Activated B cell treated with CpG ODN at 0.5 μM for 24 hours (primary cell): ENCODE measurements at regions not wholly inside any gene's neighbourhood (a gene's known extent, or its start where the extent isn't known, plus 50 kb on each side); places are given as distances from the start of the nearest gene placed in this dataset.
"Not testable (repeated sequence)": the region's sequence is repeated elsewhere in the genome, so short reads cannot be mapped to it uniquely, and the experiment has no call there.

Experiments
- ATAC-seq: fragments of 200-7000 bp; cut with Tn5 transposase; one replicate; pipeline ENCODE4 v1.10.0; 2021; ENCODE audit warnings: low read depth, mild to moderate bottlenecking, moderate library complexity
- CTCF ChIA-PET: fragments of 350-600 bp; sonication (Branson Sonifier 250); formaldehyde crosslinking; loops from one replicate; lab custom pipeline; 2021; ENCODE audit warnings: antibody characterized with exemption; lab: Charles Lee
- POLR2A ChIA-PET: fragments of 350-600 bp; sonication (Branson Sonifier 250); formaldehyde crosslinking; loops from one replicate; lab custom pipeline; 2021; ENCODE audit warnings: antibody characterized with exemption; lab: Charles Lee
- DNase-seq: peaks from one replicate; pipeline ENCODE4 v3.0.0; 2022
- H3K27ac Mint-ChIP-seq: one replicate; pipeline ENCODE4 v1.8.0; 2020; ENCODE audit warnings: mixed read lengths
- H3K27me3 Mint-ChIP-seq: one replicate; pipeline ENCODE4 v1.8.0; 2021; ENCODE audit warnings: mixed read lengths
- H3K36me3 Mint-ChIP-seq: one replicate; pipeline ENCODE4 v1.8.0; 2021; ENCODE audit warnings: low read depth, mixed read lengths
- H3K4me1 Mint-ChIP-seq: one replicate; pipeline ENCODE4 v1.8.0; 2021; ENCODE audit warnings: mixed read lengths
- H3K4me3 Mint-ChIP-seq: one replicate; pipeline ENCODE4 v1.8.0; 2020; ENCODE audit warnings: mild to moderate bottlenecking, mixed read lengths
- H3K9me3 Mint-ChIP-seq: one replicate; pipeline ENCODE4 v1.8.0; 2020; ENCODE audit warnings: mixed read lengths
- CTCF ChIP-seq: fragments of 200-600 bp; IDR thresholded peaks from one replicate; pipeline ENCODE4 v1.8.0; 2022; ENCODE audit warnings: antibody characterized with exemption, mild to moderate bottlenecking
- intact Hi-C: fragments of 100-400 bp; cut with micrococcal nuclease; formaldehyde crosslinking; loops from one replicate; pipeline ENCODE4 v1.15.1; 2024

DNA sequence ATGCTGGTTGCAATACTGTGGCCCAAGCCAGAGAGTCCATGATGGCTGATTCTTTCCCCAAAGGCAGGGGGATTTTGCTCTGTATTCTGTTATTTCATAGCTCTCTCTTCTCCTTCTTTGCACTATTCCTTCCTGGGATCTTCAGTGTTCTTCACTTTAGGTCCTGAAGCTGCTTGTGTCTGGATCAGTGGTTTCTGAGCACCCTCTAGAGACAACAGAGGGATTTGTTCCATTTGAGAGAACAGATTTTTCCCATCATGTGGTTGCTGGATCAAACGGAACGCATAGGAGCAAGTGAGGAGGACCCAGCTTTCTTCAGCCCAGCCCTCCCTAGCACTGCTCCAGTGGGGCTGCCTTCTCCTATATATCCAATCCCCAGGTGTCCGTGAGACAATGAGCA, 68.7 kb upstream of the SYN3 start:
- ATAC-seq: no peak
- H3K4me1 Mint-ChIP-seq: peaks cover 2% of the 10 kb centered on the region
- no peak for TF ChIP-seq CTCF
- H3K27me3 Mint-ChIP-seq: peaks cover 5% of the 10 kb centered on the region
- CTCF ChIA-PET: interaction anchor here (0.8 to 1.5 kb wide), 2 partner anchors 16 to 108 kb away, joined by 3 read pairs; no protein-coding TSS in a partner anchor
- H3K9me3 Mint-ChIP-seq: no peaks in the 10 kb centered on the region
- no peak overlapping the region for H3K27ac Mint-ChIP-seq
- DNase-seq: no peak
- H3K4me3 Mint-ChIP-seq: no peak overlapping the region
- no peaks in the 10 kb centered on the region for H3K36me3 Mint-ChIP-seq
- POLR2A ChIA-PET: no interaction called here
- intact Hi-C loops: no loop called here

- CTCF ChIA-PET: no interaction called here
- H3K36me3 Mint-ChIP-seq: no peaks in the 10 kb centered on the region
These were observed 66.3 kb upstream of the SYN3 start for GRCh38 chr22:33124471-33124870.

GRCh38 chr22:33122439-33122838, 64.3 kb upstream of the SYN3 start:
- H3K4me3 Mint-ChIP-seq, POLR2A ChIA-PET, intact Hi-C loops, ATAC-seq, H3K9me3 Mint-ChIP-seq, H3K4me1 Mint-ChIP-seq, H3K27ac Mint-ChIP-seq, CTCF ChIA-PET, DNase-seq, H3K36me3 Mint-ChIP-seq, H3K27me3 Mint-ChIP-seq: not testable (repeated sequence)

More at GRCh38 chr22:33124471-33124870, 66.3 kb upstream of the SYN3 start:
- Mint-ChIP-seq H3K27me3 (peaks cover 5% of the 10 kb centered on the region), H3K9me3 (no peaks in the 10 kb centered on the region), H3K4me3 (no peak overlapping the region), H3K4me1 (peaks cover 2% of the 10 kb centered on the region), H3K27ac (no peak overlapping the region)
- no peak for TF ChIP-seq CTCF
- intact Hi-C loops: no loop called here
- ATAC-seq (no peak), DNase-seq (no peak)
- POLR2A ChIA-PET: no interaction called here

DNA sequence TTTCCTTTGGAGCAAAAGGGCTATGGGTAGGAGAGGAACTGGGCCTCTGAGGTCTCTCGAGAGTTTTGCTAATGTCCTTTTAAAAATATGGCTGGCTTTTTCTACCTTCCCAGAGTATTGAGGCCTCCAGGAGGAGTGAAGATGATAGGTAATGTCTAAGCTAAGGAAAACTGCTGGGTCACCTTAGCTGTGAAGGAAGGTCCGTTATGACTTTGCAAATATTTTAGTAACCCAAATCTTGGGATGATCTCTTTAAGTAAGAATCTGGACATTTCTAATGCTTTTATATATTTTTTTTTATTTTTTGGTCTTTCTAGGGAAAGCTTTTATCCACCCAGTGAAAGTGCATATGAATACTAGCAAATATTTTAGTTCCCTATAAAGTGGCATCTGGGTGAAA, 60.9 kb upstream of the SYN3 start:
- POLR2A ChIA-PET: no interaction called here
- intact Hi-C loops: no loop called here
- H3K36me3 Mint-ChIP-seq: no peaks in the 10 kb centered on the region
- H3K27ac Mint-ChIP-seq: no peak overlapping the region
- ATAC-seq (no peak), DNase-seq (no peak)
- no peak overlapping the region for H3K4me3 Mint-ChIP-seq
- TF ChIP-seq CTCF: no peak
- H3K4me1 Mint-ChIP-seq: no peaks in the 10 kb centered on the region
- H3K9me3 Mint-ChIP-seq: no peaks in the 10 kb centered on the region
- H3K27me3 Mint-ChIP-seq: no peaks in the 10 kb centered on the region
- CTCF ChIA-PET: no interaction called here

GRCh38 chr22:33117821-33118220, 59.6 kb upstream of the SYN3 start:
- no peaks in the 10 kb centered on the region for H3K9me3 Mint-ChIP-seq
- DNase-seq (no peak), ATAC-seq (no peak)
- no peaks in the 10 kb centered on the region for H3K36me3 Mint-ChIP-seq
- H3K27ac Mint-ChIP-seq: no peak overlapping the region
- no peak overlapping the region for H3K4me3 Mint-ChIP-seq
- TF ChIP-seq CTCF: no peak
- CTCF ChIA-PET: no interaction called here
- POLR2A ChIA-PET: no interaction called here
- intact Hi-C loops: no loop called here
- peaks cover 5% of the 10 kb centered on the region for H3K4me1 Mint-ChIP-seq
- H3K27me3 Mint-ChIP-seq: no peaks in the 10 kb centered on the region
